ENCODE measurements at regions not wholly inside any gene's neighbourhood (a gene's known extent, or its start where the extent isn't known, plus 50 kb on each side); places are given as distances from the start of the nearest gene placed in this dataset.

GRCh38 chr13:64627654-64628053 is 2602.5 kb downstream of the PCDH9 start (continued):
- TF ChIP-seq ZSCAN31 (CRISPR knock-in tag; IDR thresholded peaks at IDR 0.05; ENCODE audit: low read depth): no peak
- no peak for TF ChIP-seq THYN1 (CRISPR knock-in tag; IDR thresholded peaks at IDR 0.05; ENCODE audit: borderline replicate concordance, low read depth)
- TF ChIP-seq ZFP37 (CRISPR knock-in tag; IDR thresholded peaks at IDR 0.05; ENCODE audit: borderline replicate concordance): no peak
- TF ChIP-seq ZNF598 (CRISPR knock-in tag; IDR thresholded peaks at IDR 0.05; ENCODE audit: borderline replicate concordance): no peak

GRCh38 chr13:64626105-64626504 is 2604.0 kb downstream of the PCDH9 start:
- ChIA-PET POLR2A (no interaction called here), CTCF (ENCODE audit: low intra/inter-chr PET ratio, low total read pairs) (no interaction called here)
- DNase-seq (ENCODE audit: low spot score) (no peak), FAIRE-seq (no peak), ATAC-seq (no peak)
- Histone ChIP-seq H3K79me2 (ENCODE audit: insufficient read depth, low read length) (no peaks in the 10 kb centered on the region), H3K4me2 (ENCODE audit: low read depth, low read length) (no peak overlapping the region), H3K9me3 (ENCODE audit: low read length) (no peaks in the 10 kb centered on the region), H3K9ac (ENCODE audit: insufficient read depth, low read depth, low read length) (no peak overlapping the region), H3K27ac (ENCODE audit: extremely low read length, insufficient read depth, low read length) (no peak overlapping the region), H3K27me3 (ENCODE audit: control insufficient read depth in 1 of 2, insufficient read depth in 2 of 2, low read length in 2 of 2) (no peaks in the 10 kb centered on the region), H3K36me3 (replicated peaks in 1 of 2; ENCODE audit: control insufficient read depth in 1 of 2, insufficient read depth in 2 of 2, low read length in 2 of 2) (no peaks in the 10 kb centered on the region), H3K4me1 (ENCODE audit: insufficient read depth, low read length) (no peaks in the 10 kb centered on the region), H4K20me1 (ENCODE audit: insufficient read depth, low read length) (no peaks in the 10 kb centered on the region), H3K4me3 (replicated peaks in 1 of 3; ENCODE audit: insufficient read depth in 1 of 3, low read depth in 2 of 3, low read length in 3 of 3) (no peak overlapping the region), H2AFZ (ENCODE audit: low read length) (no peak overlapping the region)
- BruUV-seq (replicated peaks): no TSS peak
- WGBS (ENCODE audit: low lambda C conversion rate): 1% methylated on average over 5 of the region's 5 CpGs
- no peak for TF ChIP-seq AGO2 (optimal IDR thresholded peaks at IDR 0.05; ENCODE audit: low read depth, low read length)
- TF ChIP-seq ZNF12 (CRISPR knock-in tag; IDR thresholded peaks at IDR 0.05): no peak
- TF ChIP-seq ZNF430 (CRISPR knock-in tag; IDR thresholded peaks at IDR 0.05): no peak
- TF ChIP-seq ZNF850 (CRISPR knock-in tag; conservative IDR thresholded peaks at IDR 0.05): no peak
- no peak for TF ChIP-seq ZNF276 (CRISPR knock-in tag; IDR thresholded peaks at IDR 0.05; ENCODE audit: low read depth)
- TF ChIP-seq ZBTB49 (CRISPR knock-in tag; IDR thresholded peaks at IDR 0.05; ENCODE audit: borderline replicate concordance): no peak
- no peak for TF ChIP-seq ZNF530 (CRISPR knock-in tag; IDR thresholded peaks at IDR 0.05; ENCODE audit: low read depth)
- no peak for TF ChIP-seq SRSF1 (optimal IDR thresholded peaks at IDR 0.05; ENCODE audit: low read depth, low read length)
- TF ChIP-seq ZSCAN25 (CRISPR knock-in tag; IDR thresholded peaks at IDR 0.05): no peak
- no peak for TF ChIP-seq ZNF501 (CRISPR knock-in tag; IDR thresholded peaks at IDR 0.05)
- TF ChIP-seq ZBTB21 (CRISPR knock-in tag; IDR thresholded peaks at IDR 0.05): no peak
- intact Hi-C loops (cut with micrococcal nuclease; ENCODE audit: unreplicated experiment): no loop called here
- in situ Hi-C loops (cut with HindIII; ENCODE audit: extremely low pct_ligation_motif_present, low pct_unique_long_range_greater_than_20kb): no loop called here
